ENCODE measurements at regions not wholly inside any gene's neighbourhood (a gene's known extent, or its start where the extent isn't known, plus 50 kb on each side); places are given as distances from the start of the nearest gene placed in this dataset.

- Mint-ChIP-seq H3K4me3 (no peak overlapping the region), H3K27ac (no peak overlapping the region), H3K36me3 (ENCODE audit: low read depth) (no peaks in the 10 kb centered on the region), H3K9me3 (peaks cover 3% of the 10 kb centered on the region), H3K27me3 (ENCODE audit: low read depth, poor library complexity) (no peaks in the 10 kb centered on the region), H3K4me1 (no peaks in the 10 kb centered on the region)
- TF ChIP-seq CTCF (IDR thresholded peaks at IDR 0.05) = no peak
- no peak for DNase-seq
Observed at GRCh38 chr2:51734115-51734514, 702.2 kb upstream of the NRXN1 start.

- no peak overlapping the region for H3K4me3 Mint-ChIP-seq
- H3K9me3 Mint-ChIP-seq = no peaks in the 10 kb centered on the region
- DNase-seq = no peak
- H3K27me3 Mint-ChIP-seq (ENCODE audit: low read depth, poor library complexity) = no peaks in the 10 kb centered on the region
- no peak overlapping the region for H3K27ac Mint-ChIP-seq
- no peak for TF ChIP-seq CTCF (IDR thresholded peaks at IDR 0.05)
- no peaks in the 10 kb centered on the region for H3K36me3 Mint-ChIP-seq (ENCODE audit: low read depth)
- H3K4me1 Mint-ChIP-seq = no peaks in the 10 kb centered on the region
Observed at GRCh38 chr2:51723691-51724090, 691.8 kb upstream of the NRXN1 start.

- Mint-ChIP-seq H3K4me1 (no peaks in the 10 kb centered on the region), H3K4me3 (no peak overlapping the region), H3K9me3 (no peaks in the 10 kb centered on the region), H3K27ac (no peak overlapping the region), H3K27me3 (ENCODE audit: low read depth, poor library complexity) (no peaks in the 10 kb centered on the region), H3K36me3 (ENCODE audit: low read depth) (no peaks in the 10 kb centered on the region)
- DNase-seq = no peak
- no peak for TF ChIP-seq CTCF (IDR thresholded peaks at IDR 0.05)
Observed at GRCh38 chr2:51722311-51722710, 690.4 kb upstream of the NRXN1 start.

- H3K27me3 Mint-ChIP-seq (ENCODE audit: low read depth, poor library complexity) = no peaks in the 10 kb centered on the region
- H3K4me1 Mint-ChIP-seq = no peaks in the 10 kb centered on the region
- H3K36me3 Mint-ChIP-seq (ENCODE audit: low read depth) = no peaks in the 10 kb centered on the region
- H3K9me3 Mint-ChIP-seq = no peaks in the 10 kb centered on the region
- H3K27ac Mint-ChIP-seq = no peak overlapping the region
- no peak overlapping the region for H3K4me3 Mint-ChIP-seq
- DNase-seq = no peak
- no peak for TF ChIP-seq CTCF (IDR thresholded peaks at IDR 0.05)
Observed at GRCh38 chr2:51720826-51721225, 688.9 kb upstream of the NRXN1 start.

- no peak overlapping the region for H3K4me3 Mint-ChIP-seq
- no peaks in the 10 kb centered on the region for H3K4me1 Mint-ChIP-seq
- no peak for TF ChIP-seq CTCF (IDR thresholded peaks at IDR 0.05)
- no peaks in the 10 kb centered on the region for H3K36me3 Mint-ChIP-seq (ENCODE audit: low read depth)
- H3K9me3 Mint-ChIP-seq = peaks cover 16% of the 10 kb centered on the region
- no peaks in the 10 kb centered on the region for H3K27me3 Mint-ChIP-seq (ENCODE audit: low read depth, poor library complexity)
- DNase-seq = no peak
- H3K27ac Mint-ChIP-seq = no peak overlapping the region
Observed at GRCh38 chr2:51718881-51719280, 686.9 kb upstream of the NRXN1 start.

GRCh38 chr2:51717312-51717711 is 685.4 kb upstream of the NRXN1 start:
- Mint-ChIP-seq H3K27ac (no peak overlapping the region), H3K27me3 (ENCODE audit: low read depth, poor library complexity) (no peaks in the 10 kb centered on the region), H3K9me3 (peaks cover 26% of the 10 kb centered on the region), H3K4me1 (no peaks in the 10 kb centered on the region), H3K4me3 (no peak overlapping the region), H3K36me3 (ENCODE audit: low read depth) (peaks cover 5% of the 10 kb centered on the region)
- no peak for TF ChIP-seq CTCF (IDR thresholded peaks at IDR 0.05)
- DNase-seq = no peak
